Colonic mucosa (tissue), 4 donors: ENCODE measurements at regions not wholly inside any gene's neighbourhood (a gene's known extent, or its start where the extent isn't known, plus 50 kb on each side); places are given as distances from the start of the nearest gene placed in this dataset.

Experiments
- DNase-seq: peaks from one replicate; pipeline ENCODE4 v3.0.0-alpha.2; 2020
- H3K27ac ChIP-seq: fragments of 200-600 bp; one replicate; pipeline ENCODE4 v1.8.0; 2021
- H3K27me3 ChIP-seq: fragments of 200-600 bp; one replicate; pipeline ENCODE4 v1.8.0; 2021
- H3K36me3 ChIP-seq: fragments of 200-600 bp; one replicate; pipeline ENCODE4 v1.8.0; 2021
- H3K4me1 ChIP-seq: fragments of 200-600 bp; one replicate; pipeline ENCODE4 v1.8.0; 2021; ENCODE audit warnings: mild to moderate bottlenecking
- H3K4me3 ChIP-seq: fragments of 200-600 bp; one replicate; pipeline ENCODE4 v1.8.0; 2021
- H3K9ac ChIP-seq, 2 donors: one replicate each; pipeline ENCODE4 v1.7.0; 2013; ENCODE audit warnings: control low read depth in 2 of 2, low read depth in 2 of 2, low read length in 2 of 2
- H3K9me3 ChIP-seq: fragments of 200-600 bp; one replicate; pipeline ENCODE4 v1.8.0; 2021
- CTCF ChIP-seq: fragments of 200-600 bp; IDR thresholded peaks from one replicate; pipeline ENCODE4 v1.8.0; 2022; ENCODE audit warnings: antibody characterized with exemption, mild to moderate bottlenecking
- intact Hi-C: fragments of 100-400 bp; cut with DNase I; formaldehyde crosslinking; loops from one replicate; pipeline ENCODE4 v1.14.1; 2022
- donor health status: healthy.
- donor health status: DM: no; HTN: no; CAD: no.
- donor health status: DM: no; HTN: no; CAD: no.

- no peak overlapping the region for H3K4me3 ChIP-seq
- intact Hi-C loops: no loop called here
- H3K9me3 ChIP-seq: no peaks in the 10 kb centered on the region
- no peak for DNase-seq
- H3K27me3 ChIP-seq: no peaks in the 10 kb centered on the region
- no peaks in the 10 kb centered on the region for H3K4me1 ChIP-seq
- no peak overlapping the region for H3K9ac ChIP-seq
- TF ChIP-seq CTCF: no peak
- no peaks in the 10 kb centered on the region for H3K36me3 ChIP-seq
- H3K27ac ChIP-seq: no peak overlapping the region
Measured at GRCh38 chr3:197373096-197373495, 74.7 kb upstream of the DLG1 start.

GRCh38 chr3:197372047-197372661 lies 73.7 kb upstream of the DLG1 start:
- Histone ChIP-seq H3K4me1 (no peaks in the 10 kb centered on the region), H3K9ac (no peak overlapping the region), H3K27me3 (no peaks in the 10 kb centered on the region), H3K36me3 (no peaks in the 10 kb centered on the region), H3K27ac (no peak overlapping the region), H3K4me3 (no peak overlapping the region), H3K9me3 (no peaks in the 10 kb centered on the region)
- DNase-seq: peak; percentile 55
- intact Hi-C loops: no loop called here
- no peak for TF ChIP-seq CTCF

DNA sequence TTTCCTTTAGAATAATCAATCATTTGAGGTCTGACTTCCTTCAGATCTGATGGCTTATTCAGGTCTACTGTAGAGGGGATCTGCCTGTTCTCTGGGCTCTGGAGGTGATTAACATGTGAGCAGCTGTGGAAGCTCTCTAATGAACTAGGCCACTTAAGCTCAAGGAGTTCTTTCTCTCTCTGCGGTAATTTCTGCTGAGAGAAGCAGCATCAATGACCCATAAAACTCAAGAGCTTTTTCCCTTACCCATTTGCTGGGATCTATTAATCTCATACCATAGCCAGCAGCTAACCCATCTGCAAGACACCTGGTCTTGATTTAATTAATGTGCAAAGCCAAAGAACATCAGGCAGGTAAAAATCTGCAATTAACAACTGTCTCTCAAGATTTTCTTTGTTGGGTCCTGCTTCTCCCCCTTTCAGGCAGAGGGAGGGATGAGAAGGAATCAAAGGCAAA lies 73.2 kb upstream of the DLG1 start:
- Histone ChIP-seq H3K4me1 (no peaks in the 10 kb centered on the region), H3K36me3 (no peaks in the 10 kb centered on the region), H3K27me3 (no peaks in the 10 kb centered on the region), H3K9ac (no peak overlapping the region), H3K4me3 (no peak overlapping the region), H3K9me3 (no peaks in the 10 kb centered on the region), H3K27ac (no peak overlapping the region)
- TF ChIP-seq CTCF: no peak
- intact Hi-C loops: no loop called here
- no peak for DNase-seq

- no peak for TF ChIP-seq CTCF
- intact Hi-C loops: no loop called here
- no peaks in the 10 kb centered on the region for H3K36me3 ChIP-seq
- no peak overlapping the region for H3K27ac ChIP-seq
- no peaks in the 10 kb centered on the region for H3K4me1 ChIP-seq
- no peak overlapping the region for H3K4me3 ChIP-seq
- no peaks in the 10 kb centered on the region for H3K9me3 ChIP-seq
- DNase-seq: no peak
- H3K9ac ChIP-seq: no peak overlapping the region
- no peaks in the 10 kb centered on the region for H3K27me3 ChIP-seq
Measured at GRCh38 chr3:197369545-197369944, 71.1 kb upstream of the DLG1 start.

GRCh38 chr3:197368821-197369220 lies 70.4 kb upstream of the DLG1 start:
- Histone ChIP-seq H3K9ac (no peak overlapping the region), H3K9me3 (no peaks in the 10 kb centered on the region), H3K27ac (no peak overlapping the region), H3K27me3 (no peaks in the 10 kb centered on the region), H3K4me3 (no peak overlapping the region), H3K36me3 (no peaks in the 10 kb centered on the region), H3K4me1 (no peaks in the 10 kb centered on the region)
- DNase-seq: no peak
- intact Hi-C loops: no loop called here
- no peak for TF ChIP-seq CTCF
